HG03354 (cell line): ENCODE measurements at regions not wholly inside any gene's neighbourhood (a gene's known extent, or its start where the extent isn't known, plus 50 kb on each side); places are given as distances from the start of the nearest gene placed in this dataset.

ENCODE experiments used
- ATAC-seq: cut with Tn5 transposase; IDR thresholded peaks from one replicate; pipeline ENCODE4 v1.9.1; 2021; ENCODE audit warnings: mild to moderate bottlenecking; ENCODE audit not compliant: unreplicated experiment, poor library complexity, severe bottlenecking

DNA sequence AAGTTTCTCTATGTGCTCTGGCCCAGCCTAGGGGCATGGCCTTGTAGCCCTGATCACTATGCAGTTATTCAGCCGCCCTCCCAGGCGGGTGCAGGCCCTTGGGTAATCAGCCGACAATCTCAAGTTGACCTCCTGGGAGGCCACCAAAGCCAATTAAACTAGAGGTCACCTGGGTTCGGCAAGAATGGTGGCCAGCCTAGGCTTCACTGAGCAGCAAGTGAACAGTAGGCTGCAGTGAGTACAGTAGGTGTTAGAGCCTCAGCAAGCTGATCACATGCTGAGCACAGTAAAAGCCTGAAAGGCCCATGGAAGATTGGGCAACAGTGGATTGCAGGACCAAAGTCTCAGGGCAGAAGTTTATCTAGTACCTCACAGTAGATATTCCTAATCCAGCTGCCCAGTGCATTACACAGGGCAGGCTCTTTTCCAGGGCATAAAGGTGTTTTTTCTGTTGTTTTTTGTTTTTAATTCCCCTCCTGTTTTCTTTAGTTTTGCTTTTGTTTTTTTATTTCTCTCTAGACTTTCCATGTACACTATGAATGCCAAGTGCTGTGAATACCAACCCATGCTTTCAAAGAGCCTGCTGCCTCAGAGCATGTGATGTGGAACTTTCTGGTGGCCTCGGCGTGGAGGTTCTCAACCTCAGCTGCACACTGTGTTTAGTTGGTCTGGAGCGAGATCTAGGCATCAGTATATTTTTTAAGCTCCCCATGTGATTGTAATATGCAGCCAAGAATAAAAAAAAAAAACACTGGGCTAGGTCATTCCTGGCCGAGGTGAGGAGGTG lies 55.9 kb upstream of the ATL2 start:
- no peak for ATAC-seq

DNA sequence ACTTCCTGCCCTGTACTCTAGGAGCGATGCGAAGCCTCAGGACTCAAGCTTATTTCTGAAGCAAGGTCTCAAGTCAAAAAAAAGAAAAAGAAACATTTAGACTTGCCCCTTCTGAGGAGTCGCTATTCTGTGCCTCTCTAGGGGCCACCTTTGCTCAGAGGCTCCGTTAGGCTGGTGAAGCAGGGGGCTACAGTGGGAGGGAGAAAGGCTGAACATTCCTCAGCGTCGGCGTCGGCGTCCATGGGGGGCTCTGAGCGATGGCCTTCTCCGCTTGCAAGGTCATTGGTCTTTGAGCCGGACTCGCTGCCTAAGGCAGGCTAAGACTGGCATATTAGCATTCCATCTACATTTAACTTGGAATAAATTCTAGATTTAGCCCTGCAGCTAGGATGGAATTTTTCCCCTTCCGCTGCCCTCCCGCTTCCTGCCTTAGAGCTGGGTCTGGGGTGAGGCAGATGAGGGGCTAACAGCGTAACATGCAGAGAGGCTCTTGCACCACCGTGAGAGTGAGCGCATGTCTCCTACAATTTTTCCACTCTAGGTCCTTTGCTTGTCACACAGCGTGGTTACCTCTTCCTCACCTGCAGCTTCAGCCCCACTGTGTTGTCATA lies 53.6 kb upstream of the ATL2 start:
- no peak for ATAC-seq

DNA sequence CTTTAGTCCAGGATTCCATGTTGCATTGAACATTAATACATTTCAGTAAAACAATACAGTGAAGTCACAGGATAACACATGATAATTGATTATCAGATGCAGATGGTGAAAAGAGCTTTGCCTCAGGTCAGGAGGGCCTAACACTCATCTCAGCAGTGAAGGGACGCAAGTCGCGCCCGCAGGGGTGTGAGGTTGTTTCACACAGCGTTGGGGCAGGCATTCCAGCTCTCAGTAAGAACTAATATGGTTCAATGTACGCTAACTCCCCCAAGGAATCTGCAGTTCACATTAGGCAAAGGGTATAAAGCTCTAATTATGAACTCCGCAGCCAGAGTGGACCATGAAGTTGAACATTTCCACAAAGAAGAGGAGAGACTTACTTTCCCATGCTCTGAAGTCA lies 53.1 kb upstream of the ATL2 start:
- ATAC-seq: no peak

DNA sequence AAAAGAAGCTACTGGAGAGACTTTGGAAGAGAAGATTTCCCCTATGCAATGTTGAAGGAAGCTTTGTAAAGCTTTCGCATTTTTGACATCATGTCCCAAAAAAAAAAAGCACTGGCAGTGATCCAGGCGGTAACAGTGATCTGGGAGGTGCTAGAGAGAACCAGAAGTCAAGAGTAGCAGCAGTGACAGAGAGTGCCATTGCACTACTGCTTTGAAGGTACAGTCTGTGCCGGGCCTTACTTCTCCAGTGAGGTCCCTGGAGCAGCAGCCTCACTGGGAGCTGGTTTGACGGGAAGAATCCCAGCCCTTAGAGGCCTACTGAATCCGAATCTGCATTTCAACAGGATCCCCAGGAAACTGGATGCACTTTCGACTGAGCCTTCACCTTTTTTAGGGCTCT lies 50.9 kb upstream of the ATL2 start:
- no peak for ATAC-seq

DNA sequence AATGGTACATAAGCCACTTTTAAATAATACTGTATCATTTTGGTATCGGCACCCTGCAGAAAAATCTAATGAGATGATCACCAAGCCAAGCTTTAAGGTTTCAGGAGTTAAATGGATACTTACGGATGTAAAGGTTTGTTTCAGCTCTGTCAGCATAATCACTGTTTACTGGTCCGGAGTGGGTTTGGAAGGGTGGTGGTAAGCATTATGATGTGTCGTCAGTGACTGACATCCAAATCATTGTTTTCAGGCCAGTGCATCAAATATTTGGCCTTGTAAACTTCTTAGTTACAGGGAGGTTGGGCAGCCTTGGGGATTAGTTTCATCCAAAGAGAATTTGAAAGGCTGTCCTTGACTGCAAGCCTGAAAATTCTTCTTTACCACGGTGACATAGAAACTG lies 50.0 kb upstream of the ATL2 start:
- no peak for ATAC-seq
